ENCODE measurements at regions not wholly inside any gene's neighbourhood (a gene's known extent, or its start where the extent isn't known, plus 50 kb on each side); places are given as distances from the start of the nearest gene placed in this dataset.

GRCh38 chr4:67371615-67372014 lies 173.7 kb downstream of the CENPC start:
- 0 to 41% (median 4%) methylated on average over 1 to 2 of the region's 2 CpGs; no CpG with 5 or more reads in 2 of the 10 experiments for WGBS, 10 experiments
- in situ Hi-C loops (cut with MboI; ENCODE audit: low pct_unique_long_range_greater_than_20kb in 2 of 9, low sequenced_read_pairs in 9 of 9, unreplicated experiment in 9 of 9) = no loop called here
- ATAC-seq (replicated peaks in 6 of 8) = peak in 3 of 8 experiments; percentile 55 to 87 (median 71)

GRCh38 chr4:67366311-67366861 lies 178.9 kb downstream of the CENPC start:
- peak in 7 of 8 experiments; percentile 48 to 93 (median 70) for ATAC-seq (replicated peaks in 6 of 8)
- in situ Hi-C loops (cut with MboI; ENCODE audit: low pct_unique_long_range_greater_than_20kb in 2 of 9, low sequenced_read_pairs in 9 of 9, unreplicated experiment in 9 of 9) = no loop called here
- Histone ChIP-seq H3K4me1 (replicated peaks in 1 of 2) (peaks cover 0 to 14% of the 10 kb centered on the region in 2 donors), H3K27ac (no peak overlapping the region), H3K4me3 (no peak overlapping the region)
- WGBS, 10 experiments = 0 to 80% (median 54%) methylated on average over 1 to 3 of the region's 3 CpGs

More at GRCh38 chr4:67371615-67372014, 173.7 kb downstream of the CENPC start:
- H3K4me1 ChIP-seq (replicated peaks in 1 of 2) = no peaks in the 10 kb centered on the region
- no peak overlapping the region for H3K27ac ChIP-seq
- H3K4me3 ChIP-seq = no peak overlapping the region

- 12 to 80% (median 43%) methylated on average over 2 to 3 of the region's 3 CpGs; no CpG with 5 or more reads in 1 of the 10 experiments for WGBS, 10 experiments
- peak in 2 of 8 experiments; percentile 9 to 24 for ATAC-seq (replicated peaks in 6 of 8)
- in situ Hi-C loops (cut with MboI; ENCODE audit: low pct_unique_long_range_greater_than_20kb in 2 of 9, low sequenced_read_pairs in 9 of 9, unreplicated experiment in 9 of 9) = no loop called here
- no peak overlapping the region for H3K4me3 ChIP-seq
- peaks cover 0 to 14% of the 10 kb centered on the region in 2 donors for H3K4me1 ChIP-seq (replicated peaks in 1 of 2)
- no peak overlapping the region for H3K27ac ChIP-seq
These were observed 179.6 kb downstream of the CENPC start for GRCh38 chr4:67365661-67366245.

GRCh38 chr4:67355806-67356205 lies 189.5 kb downstream of the CENPC start:
- Histone ChIP-seq H3K4me1 (replicated peaks in 1 of 2) (no peaks in the 10 kb centered on the region), H3K27ac (no peak overlapping the region), H3K4me3 (no peak overlapping the region)
- no peak for ATAC-seq (replicated peaks in 6 of 8)
- in situ Hi-C loops (cut with MboI; ENCODE audit: low pct_unique_long_range_greater_than_20kb in 2 of 9, low sequenced_read_pairs in 9 of 9, unreplicated experiment in 9 of 9) = no loop called here

- Histone ChIP-seq H3K4me3 (no peak overlapping the region), H3K4me1 (replicated peaks in 1 of 2) (peaks cover 11 to 16% of the 10 kb centered on the region in 2 donors), H3K27ac (no peak overlapping the region)
- no peak for ATAC-seq (replicated peaks in 6 of 8)
- in situ Hi-C loops (cut with MboI; ENCODE audit: low pct_unique_long_range_greater_than_20kb in 2 of 9, low sequenced_read_pairs in 9 of 9, unreplicated experiment in 9 of 9) = no loop called here
These were observed 198.6 kb downstream of the CENPC start for GRCh38 chr4:67346654-67347053.

GRCh38 chr4:67344594-67345380 lies 200.5 kb downstream of the CENPC start:
- WGBS, 10 experiments = 4 to 100% (median 72%) methylated on average over 1 to 4 of the region's 4 CpGs
- Histone ChIP-seq H3K4me3 (no peak overlapping the region), H3K4me1 (replicated peaks in 1 of 2) (peaks cover 11 to 16% of the 10 kb centered on the region in 2 donors), H3K27ac (no peak overlapping the region)
- ATAC-seq (replicated peaks in 6 of 8) = no peak
- in situ Hi-C loops (cut with MboI; ENCODE audit: low pct_unique_long_range_greater_than_20kb in 2 of 9, low sequenced_read_pairs in 9 of 9, unreplicated experiment in 9 of 9) = no loop called here

- Histone ChIP-seq H3K27ac (no peak overlapping the region), H3K4me1 (replicated peaks in 1 of 2) (peaks cover 11 to 16% of the 10 kb centered on the region in 2 donors), H3K4me3 (no peak overlapping the region)
- in situ Hi-C loops (cut with MboI; ENCODE audit: low pct_unique_long_range_greater_than_20kb in 2 of 9, low sequenced_read_pairs in 9 of 9, unreplicated experiment in 9 of 9) = no loop called here
- peak in 7 of 8 experiments; percentile 32 to 80 (median 58) for ATAC-seq (replicated peaks in 6 of 8)
These were observed 202.1 kb downstream of the CENPC start for GRCh38 chr4:67343199-67343598.

GRCh38 chr4:67342291-67342690 lies 203.0 kb downstream of the CENPC start:
- H3K4me1 ChIP-seq (replicated peaks in 1 of 2) = peaks cover 11 to 16% of the 10 kb centered on the region in 2 donors
- H3K27ac ChIP-seq = peak overlapping the region in 1 of 2 donors; percentile 31
- WGBS, 10 experiments = 17 to 83% (median 37%) methylated on average over 1 to 2 of the region's 2 CpGs
- in situ Hi-C loops (cut with MboI; ENCODE audit: low pct_unique_long_range_greater_than_20kb in 2 of 9, low sequenced_read_pairs in 9 of 9, unreplicated experiment in 9 of 9) = no loop called here
- no peak overlapping the region for H3K4me3 ChIP-seq
- no peak for ATAC-seq (replicated peaks in 6 of 8)

GRCh38 chr4:67333664-67334063 lies 211.6 kb downstream of the CENPC start:
- in situ Hi-C loops (cut with MboI; ENCODE audit: low pct_unique_long_range_greater_than_20kb in 2 of 9, low sequenced_read_pairs in 9 of 9, unreplicated experiment in 9 of 9) = no loop called here
- H3K4me1 ChIP-seq (replicated peaks in 1 of 2) = peaks cover 0 to 6% of the 10 kb centered on the region in 2 donors
- ATAC-seq (replicated peaks in 6 of 8) = peak in 1 of 8 experiments; percentile 64
- 0 to 100% (median 77%) methylated on average over 2 to 4 of the region's 4 CpGs for WGBS, 10 experiments
- no peak overlapping the region for H3K27ac ChIP-seq
- no peak overlapping the region for H3K4me3 ChIP-seq

- WGBS, 10 experiments = 0 to 38% (median 20%) methylated on average over 1 to 4 of the region's 4 CpGs; no CpG with 5 or more reads in 1 of the 10 experiments
- in situ Hi-C loops (cut with MboI; ENCODE audit: low pct_unique_long_range_greater_than_20kb in 2 of 9, low sequenced_read_pairs in 9 of 9, unreplicated experiment in 9 of 9) = no loop called here
These were observed 212.7 kb downstream of the CENPC start for GRCh38 chr4:67332627-67333026.

GRCh38 chr4:67328393-67328792 lies 216.9 kb downstream of the CENPC start:
- in situ Hi-C loops (cut with MboI; ENCODE audit: low pct_unique_long_range_greater_than_20kb in 2 of 9, low sequenced_read_pairs in 9 of 9, unreplicated experiment in 9 of 9) = no loop called here
- peaks cover 3 to 41% of the 10 kb centered on the region in 2 donors for H3K4me1 ChIP-seq (replicated peaks in 1 of 2)
- H3K4me3 ChIP-seq = no peak overlapping the region
- 0 to 75% (median 0%) methylated on average over 1 of the region's 1 CpG; no CpG with 5 or more reads in 3 of the 10 experiments for WGBS, 10 experiments
- peak in 3 of 8 experiments; percentile 27 to 59 (median 51) for ATAC-seq (replicated peaks in 6 of 8)
- peak overlapping the region in 1 of 2 donors; percentile 32 for H3K27ac ChIP-seq

More at GRCh38 chr4:67332627-67333026, 212.7 kb downstream of the CENPC start:
- H3K4me1 ChIP-seq (replicated peaks in 1 of 2) = peaks cover 0 to 14% of the 10 kb centered on the region in 2 donors
- H3K4me3 ChIP-seq = no peak overlapping the region
- ATAC-seq (replicated peaks in 6 of 8) = peak in 3 of 8 experiments; percentile 53 to 81 (median 57)
- H3K27ac ChIP-seq = no peak overlapping the region

GRCh38 chr4:67328018-67328278 lies 217.4 kb downstream of the CENPC start:
- in situ Hi-C loops (cut with MboI; ENCODE audit: low pct_unique_long_range_greater_than_20kb in 2 of 9, low sequenced_read_pairs in 9 of 9, unreplicated experiment in 9 of 9) = no loop called here
- H3K27ac ChIP-seq = peak overlapping the region in 1 of 2 donors; percentile 32
- no peak overlapping the region for H3K4me3 ChIP-seq
- ATAC-seq (replicated peaks in 6 of 8) = peak in 4 of 8 experiments; percentile 74 to 91 (median 86)
- 0 to 40% (median 14%) methylated on average over 1 to 2 of the region's 2 CpGs; no CpG with 5 or more reads in 1 of the 10 experiments for WGBS, 10 experiments
- H3K4me1 ChIP-seq (replicated peaks in 1 of 2) = peaks cover 3 to 41% of the 10 kb centered on the region in 2 donors

GRCh38 chr4:67327245-67328017 lies 217.9 kb downstream of the CENPC start:
- in situ Hi-C loops (cut with MboI; ENCODE audit: low pct_unique_long_range_greater_than_20kb in 2 of 9, low sequenced_read_pairs in 9 of 9, unreplicated experiment in 9 of 9) = no loop called here
- peak; percentile 79 to 91 (median 84) for ATAC-seq (replicated peaks in 6 of 8)
- peaks cover 3 to 41% of the 10 kb centered on the region in 2 donors for H3K4me1 ChIP-seq (replicated peaks in 1 of 2)
- WGBS, 10 experiments = 0 to 13% (median 4%) methylated on average over 1 to 6 of the region's 6 CpGs
- H3K4me3 ChIP-seq = no peak overlapping the region
- H3K27ac ChIP-seq = peak overlapping the region in 1 of 2 donors; percentile 0

Data from motor neuron (in vitro differentiated cells).